BE2C (cell line): ENCODE measurements at regions not wholly inside any gene's neighbourhood (a gene's known extent, or its start where the extent isn't known, plus 50 kb on each side); places are given as distances from the start of the nearest gene placed in this dataset.

ENCODE experiments used
- DNase-seq: peaks from one replicate; pipeline ENCODE4 v3.0.0-alpha.2; 2020
- H3K27me3 ChIP-seq: fragments of 250-450 bp; sonication (Bioruptor Pico); 2 replicates; pipeline ENCODE4 v1.5.1; 2020; ENCODE audit warnings: mild to moderate bottlenecking
- H3K36me3 ChIP-seq: fragments of 250-450 bp; sonication (Bioruptor Pico); 2 replicates; pipeline ENCODE4 v1.5.1; 2020; ENCODE audit warnings: mild to moderate bottlenecking
- H3K4me1 ChIP-seq: fragments of 250-450 bp; sonication (Bioruptor Pico); 2 replicates; pipeline ENCODE4 v1.5.1; 2020
- H3K4me3 ChIP-seq: 2 replicates; pipeline ENCODE4 v1.5.1; 2011; ENCODE audit warnings: low read depth, low read length
- H3K9me3 ChIP-seq: fragments of 250-450 bp; sonication (Bioruptor Pico); 2 replicates; pipeline ENCODE4 v1.5.1; 2020
- CTCF ChIP-seq: IDR thresholded peaks from 2 replicates; pipeline ENCODE4 v1.5.1; 2012; ENCODE audit warnings: mild to moderate bottlenecking, low read depth, low read length

DNA sequence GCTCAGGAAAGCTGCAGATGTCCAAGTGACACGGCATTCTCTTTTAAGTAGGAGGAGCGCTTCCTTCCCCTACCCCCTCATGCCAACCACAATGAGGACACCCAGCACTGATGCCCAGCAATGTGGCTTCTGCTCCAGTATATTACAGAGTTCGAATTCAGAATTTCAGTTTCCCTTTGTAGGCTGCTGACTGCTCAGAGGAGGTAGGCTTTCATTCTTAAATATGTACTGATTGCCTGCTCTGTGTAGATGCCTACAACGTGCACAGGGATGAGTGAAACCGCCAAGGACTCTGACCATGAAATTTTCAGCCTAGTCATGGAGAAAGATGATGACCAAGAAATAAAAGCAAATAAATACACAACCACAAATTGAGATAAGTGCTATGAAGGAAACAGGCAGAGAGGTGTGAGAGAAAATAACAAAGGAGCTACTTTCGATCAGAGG is 50.9 kb upstream of the TNFAIP3 start:
- DNase-seq = no peak
- Histone ChIP-seq H3K9me3 (no peaks in the 10 kb centered on the region), H3K27me3 (no peaks in the 10 kb centered on the region), H3K36me3 (no peaks in the 10 kb centered on the region), H3K4me3 (no peak overlapping the region), H3K4me1 (no peaks in the 10 kb centered on the region)
- TF ChIP-seq CTCF = no peak

DNA sequence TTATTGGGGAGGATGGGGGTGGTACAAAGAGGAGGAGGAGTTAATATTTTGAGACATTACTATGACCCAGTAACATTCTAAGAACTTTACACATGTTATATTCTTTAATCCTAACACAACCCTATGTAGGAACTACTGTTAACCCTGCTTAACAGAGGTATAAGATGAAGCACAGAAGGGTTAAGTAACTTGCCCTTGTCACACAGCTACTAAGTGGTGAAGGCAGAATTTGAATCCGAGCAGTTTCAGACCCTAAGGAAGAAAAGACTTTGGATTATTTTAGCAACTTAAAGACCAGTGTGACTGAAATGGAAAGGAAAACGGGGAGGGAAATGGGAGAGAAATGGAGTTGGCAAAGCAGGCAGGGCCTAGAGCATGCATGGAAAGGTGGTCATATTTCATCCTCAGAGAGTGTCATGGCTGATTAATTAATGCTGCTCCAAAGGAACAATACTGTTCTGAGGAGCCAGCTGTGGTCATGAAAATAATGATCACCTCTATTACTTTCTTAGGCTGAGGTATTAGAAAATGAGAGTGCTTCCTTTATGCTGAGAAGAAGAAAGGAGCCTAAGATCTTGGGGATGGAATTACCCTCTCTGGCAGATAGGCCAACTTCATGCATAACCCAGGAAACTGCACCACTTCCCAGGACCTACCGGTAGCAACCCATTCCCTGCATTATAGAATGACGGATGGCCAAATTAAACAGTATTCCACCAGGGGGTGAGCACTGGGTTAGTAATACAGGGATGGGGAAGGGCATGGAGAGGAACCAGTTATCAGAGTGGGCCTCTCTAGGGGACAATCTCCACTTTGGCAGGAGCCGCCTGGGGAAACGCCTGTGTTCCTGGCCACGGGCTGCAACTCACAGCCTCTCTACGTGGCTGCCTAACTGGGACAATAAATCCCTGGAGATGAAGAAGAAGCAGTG is 50.1 kb upstream of the TNFAIP3 start:
- Histone ChIP-seq H3K4me3 (no peak overlapping the region), H3K9me3 (no peaks in the 10 kb centered on the region), H3K27me3 (no peaks in the 10 kb centered on the region), H3K36me3 (no peaks in the 10 kb centered on the region), H3K4me1 (no peaks in the 10 kb centered on the region)
- DNase-seq = no peak
- no peak for TF ChIP-seq CTCF
